HEK293 (cell line): ENCODE measurements at regions not wholly inside any gene's neighbourhood (a gene's known extent, or its start where the extent isn't known, plus 50 kb on each side); places are given as distances from the start of the nearest gene placed in this dataset.

Experiments
- CTCF ChIA-PET: fragments of 350-600 bp; formaldehyde crosslinking; extraction: SDS; loops from one replicate; lab custom pipeline; 2021; ENCODE audit warnings: antibody characterized with exemption; lab: Yijun Ruan, JAX
- POLR2A ChIA-PET: fragments of 300-600 bp; formaldehyde crosslinking; extraction: SDS; loops from one replicate; lab custom pipeline; 2020; ENCODE audit warnings: antibody characterized with exemption, inconsistent platforms; lab: Yijun Ruan, JAX
- H3K27ac ChIP-seq: fragments of 200-500 bp; sonication (Bioruptor generic); 2 replicates; pipeline ENCODE4 v1.5.1; 2014; ENCODE audit warnings: low read depth, low read length, control low read depth, inconsistent platforms; ENCODE audit errors: extremely low read depth
- H3K36me3 ChIP-seq, 2 experiments: fragments of 200-500 bp in 1 of 2; sonication (Bioruptor generic) in 1 of 2; 1 replicate in 1 of 2; 2 replicates in 1 of 2; pipeline ENCODE4 v1.5.1; 2014 to 2017; ENCODE audit warnings: inconsistent platforms in 2 of 2, low read length in 2 of 2; ENCODE audit not compliant: control insufficient read depth in 2 of 2, insufficient read depth in 1 of 2
- H3K4me1 ChIP-seq: fragments of 200-500 bp; sonication (Bioruptor generic); 2 replicates; pipeline ENCODE4 v1.5.1; 2014; ENCODE audit warnings: mild to moderate bottlenecking, low read length, inconsistent platforms; ENCODE audit not compliant: control insufficient read depth, insufficient read depth
- H3K4me3 ChIP-seq: 2 replicates; pipeline ENCODE4 v1.5.1; 2011; ENCODE audit warnings: low read depth, mild to moderate bottlenecking, control low read depth, low read length, moderate library complexity
- H3K9me3 ChIP-seq: fragments of 200-500 bp; sonication (Bioruptor generic); 2 replicates; pipeline ENCODE4 v1.5.1; 2014; ENCODE audit warnings: low read depth, low read length, inconsistent platforms; ENCODE audit not compliant: control insufficient read depth, insufficient read depth
- BCL6B ChIP-seq: fragments of 450-650 bp; formaldehyde crosslinking; IDR thresholded peaks from 2 replicates; pipeline ENCODE4 v1.5.1; 2017; ENCODE audit warnings: missing biosample characterization, missing genetic modification characterization
- GLI2 ChIP-seq: fragments of 450-650 bp; formaldehyde crosslinking; IDR thresholded peaks from 2 replicates; pipeline ENCODE4; 2017; ENCODE audit warnings: missing biosample characterization, missing genetic modification characterization, low read depth, borderline replicate concordance
- IKZF3 ChIP-seq: fragments of 450-650 bp; IDR thresholded peaks from 2 replicates; pipeline ENCODE4 v1.5.0; 2018; ENCODE audit warnings: missing biosample characterization, mild to moderate bottlenecking, missing genetic modification characterization, moderate library complexity
- OVOL3 ChIP-seq: fragments of 450-650 bp; formaldehyde crosslinking; IDR thresholded peaks from 2 replicates; pipeline ENCODE4 v1.5.1; 2016; ENCODE audit warnings: missing biosample characterization, missing genetic modification characterization
- PRDM1 ChIP-seq: fragments of 450-650 bp; formaldehyde crosslinking; IDR thresholded peaks from 2 replicates; pipeline ENCODE4; 2016; ENCODE audit warnings: missing biosample characterization, missing genetic modification characterization
- SCRT1 ChIP-seq: fragments of 450-650 bp; formaldehyde crosslinking; IDR thresholded peaks from 2 replicates; pipeline ENCODE4 v1.5.1; 2016; ENCODE audit warnings: missing biosample characterization, missing genetic modification characterization, borderline replicate concordance
- ZNF10 ChIP-seq: fragments of 450-650 bp; formaldehyde crosslinking; IDR thresholded peaks from 2 replicates; pipeline ENCODE4 v1.5.1; 2017; ENCODE audit warnings: missing biosample characterization, missing genetic modification characterization
- ZNF112 ChIP-seq: fragments of 450-650 bp; formaldehyde crosslinking; IDR thresholded peaks from 2 replicates; pipeline ENCODE4 v1.5.0; 2017; ENCODE audit warnings: missing biosample characterization, missing genetic modification characterization
- ZNF146 ChIP-seq: fragments of 450-650 bp; formaldehyde crosslinking; IDR thresholded peaks from 2 replicates; pipeline ENCODE4 v1.5.1; 2016; ENCODE audit warnings: missing biosample characterization, missing genetic modification characterization
- ZNF155 ChIP-seq: fragments of 450-650 bp; formaldehyde crosslinking; IDR thresholded peaks from 2 replicates; pipeline ENCODE4 v1.5.1; 2016; ENCODE audit warnings: missing biosample characterization, missing genetic modification characterization
- ZNF157 ChIP-seq: fragments of 450-650 bp; formaldehyde crosslinking; IDR thresholded peaks from 2 replicates; pipeline ENCODE4 v1.5.1; 2016; ENCODE audit warnings: missing biosample characterization, missing genetic modification characterization
- ZNF184 ChIP-seq: fragments of 450-650 bp; IDR thresholded peaks from 2 replicates; pipeline ENCODE4 v1.5.1; 2018; ENCODE audit warnings: missing biosample characterization, mild to moderate bottlenecking, missing genetic modification characterization
- ZNF311 ChIP-seq: fragments of 450-650 bp; formaldehyde crosslinking; IDR thresholded peaks from 2 replicates; pipeline ENCODE4 v1.5.1; 2017; ENCODE audit warnings: missing biosample characterization, missing genetic modification characterization, borderline replicate concordance
- ZNF341 ChIP-seq: fragments of 450-650 bp; formaldehyde crosslinking; IDR thresholded peaks from 2 replicates; pipeline ENCODE4; 2016; ENCODE audit warnings: low read depth, missing biosample characterization, missing genetic modification characterization
- ZNF426 ChIP-seq: fragments of 450-650 bp; formaldehyde crosslinking; IDR thresholded peaks from 2 replicates; pipeline ENCODE4 v1.5.1; 2017; ENCODE audit warnings: missing biosample characterization, missing genetic modification characterization, mild to moderate bottlenecking, inconsistent platforms, moderate library complexity
- ZNF449 ChIP-seq: fragments of 450-650 bp; formaldehyde crosslinking; IDR thresholded peaks from 2 replicates; pipeline ENCODE4 v1.5.1; 2017; ENCODE audit warnings: missing biosample characterization, mild to moderate bottlenecking, missing genetic modification characterization, moderate library complexity
- ZNF521 ChIP-seq: fragments of 450-650 bp; formaldehyde crosslinking; IDR thresholded peaks from 2 replicates; pipeline ENCODE4 v1.5.1; 2017; ENCODE audit warnings: missing biosample characterization, mild to moderate bottlenecking, missing genetic modification characterization
- ZNF558 ChIP-seq: fragments of 450-650 bp; formaldehyde crosslinking; IDR thresholded peaks from 2 replicates; pipeline ENCODE4 v1.5.1; 2016; ENCODE audit warnings: missing biosample characterization, missing genetic modification characterization
- ZNF561 ChIP-seq: fragments of 450-650 bp; IDR thresholded peaks from 2 replicates; pipeline ENCODE4 v1.5.1; 2018; ENCODE audit warnings: missing biosample characterization, missing genetic modification characterization, borderline replicate concordance
- ZNF580 ChIP-seq: fragments of 450-650 bp; formaldehyde crosslinking; IDR thresholded peaks from 2 replicates; pipeline ENCODE4 v1.5.1; 2016; ENCODE audit warnings: missing biosample characterization, missing genetic modification characterization
- ZNF623 ChIP-seq: fragments of 450-650 bp; formaldehyde crosslinking; IDR thresholded peaks from 2 replicates; pipeline ENCODE4 v1.5.1; 2016; ENCODE audit warnings: missing biosample characterization, missing genetic modification characterization
- ZNF639 ChIP-seq: fragments of 450-650 bp; formaldehyde crosslinking; IDR thresholded peaks from 2 replicates; pipeline ENCODE4 v1.5.1; 2016; ENCODE audit warnings: missing biosample characterization, missing genetic modification characterization
- ZNF768 ChIP-seq: fragments of 450-650 bp; formaldehyde crosslinking; IDR thresholded peaks from 2 replicates; pipeline ENCODE4 v1.5.1; 2018; ENCODE audit warnings: missing biosample characterization, mild to moderate bottlenecking, missing genetic modification characterization
- ZNF792 ChIP-seq: fragments of 450-650 bp; formaldehyde crosslinking; IDR thresholded peaks from 2 replicates; pipeline ENCODE4 v1.5.1; 2016; ENCODE audit warnings: missing biosample characterization, missing genetic modification characterization

GRCh38 chr19:29278716-29279115 lies 65.8 kb upstream of the UQCRFS1 start:
- TF ChIP-seq ZNF561 (tag by site-specific recombination) (no peak), OVOL3 (tag by site-specific recombination) (no peak), GLI2 (tag by site-specific recombination) (no peak), ZNF521 (tag by site-specific recombination) (no peak), ZNF580 (tag by site-specific recombination) (no peak), ZNF558 (tag by site-specific recombination) (no peak), ZNF112 (tag by site-specific recombination) (no peak), ZNF792 (tag by site-specific recombination) (no peak), ZNF639 (tag by site-specific recombination) (no peak), IKZF3 (no peak), ZNF184 (tag by site-specific recombination) (no peak), ZNF157 (no peak), ZNF311 (no peak), PRDM1 (no peak), ZNF155 (tag by site-specific recombination) (no peak), BCL6B (tag by site-specific recombination) (no peak), ZNF341 (tag by site-specific recombination) (no peak)
- no peak overlapping the region for H3K4me3 ChIP-seq
- H3K4me1 ChIP-seq, result no peaks in the 10 kb centered on the region
- H3K27ac ChIP-seq, result no peak overlapping the region
- no peaks in the 10 kb centered on the region for H3K36me3 ChIP-seq
- H3K9me3 ChIP-seq, result peaks cover 6% of the 10 kb centered on the region
- POLR2A ChIA-PET, result no interaction called here
- CTCF ChIA-PET, result interaction anchor here (0.7 to 2.2 kb wide), 3 partner anchors 15 to 482 kb away, joined by 3 to 15 read pairs (median 6); no protein-coding TSS in a partner anchor

GRCh38 chr19:29283366-29283765 lies 70.4 kb upstream of the UQCRFS1 start:
- TF ChIP-seq ZNF449 (tag by site-specific recombination) (no peak), ZNF521 (tag by site-specific recombination) (no peak), ZNF146 (tag by site-specific recombination) (no peak), ZNF768 (no peak), ZNF792 (tag by site-specific recombination) (no peak), ZNF426 (no peak), ZNF10 (tag by site-specific recombination) (no peak), ZNF623 (tag by site-specific recombination) (no peak), ZNF580 (tag by site-specific recombination) (no peak), SCRT1 (tag by site-specific recombination) (no peak)
- Histone ChIP-seq H3K4me1 (no peaks in the 10 kb centered on the region), H3K4me3 (no peak overlapping the region), H3K9me3 (peaks cover 9% of the 10 kb centered on the region), H3K36me3 (no peaks in the 10 kb centered on the region), H3K27ac (no peak overlapping the region)
- POLR2A ChIA-PET, result no interaction called here
- CTCF ChIA-PET, result interaction anchor here (0.7 to 1.4 kb wide), 3 partner anchors 20 to 315 kb away, joined by 3 to 6 read pairs (median 4); no protein-coding TSS in a partner anchor
